ENCODE measurements at regions not wholly inside any gene's neighbourhood (a gene's known extent, or its start where the extent isn't known, plus 50 kb on each side); places are given as distances from the start of the nearest gene placed in this dataset.

GRCh38 chr19:5217171-5217570 is 123.4 kb downstream of the PTPRS start:
- DNase-seq (ENCODE audit: low read depth): no peak
- H3K4me3 ChIP-seq (ENCODE audit: low read depth, low read length): no peak overlapping the region
- TF ChIP-seq CTCF (IDR thresholded peaks at IDR 0.05; ENCODE audit: insufficient read depth, low read length): no peak

DNA sequence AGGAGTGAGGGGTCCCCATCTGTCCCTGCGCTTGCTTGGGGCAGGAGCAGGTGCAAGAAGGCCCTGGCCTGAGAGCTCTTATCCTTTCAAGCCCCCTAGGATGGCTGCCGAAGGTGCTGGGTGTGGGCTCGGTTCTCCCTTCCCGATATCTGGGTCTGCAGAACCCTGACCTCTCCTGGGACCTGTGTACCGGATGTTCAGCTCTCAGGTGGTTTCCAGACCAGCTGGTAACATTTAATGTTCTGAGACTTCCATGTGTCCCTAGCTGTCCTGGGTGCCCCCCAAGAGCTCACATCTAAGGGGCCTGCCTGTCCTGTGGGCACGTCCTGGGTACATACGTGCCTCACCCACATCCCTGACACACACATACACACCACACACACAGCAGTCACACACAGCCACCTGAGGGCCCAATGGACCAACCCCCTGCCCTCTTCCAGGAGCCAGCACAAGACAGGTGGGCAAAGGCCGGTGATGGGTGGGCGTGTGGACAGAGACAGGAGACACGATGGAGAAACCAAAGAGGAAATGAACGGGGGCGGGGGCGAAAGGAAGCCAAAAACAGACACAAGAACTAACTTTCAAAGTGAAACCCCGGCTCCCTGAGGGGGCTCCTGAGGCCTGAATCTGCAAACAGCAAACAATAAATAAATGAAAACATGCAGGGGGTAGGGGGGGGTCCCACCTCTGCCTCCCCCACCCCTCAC is 124.3 kb downstream of the PTPRS start:
- no peak for DNase-seq (ENCODE audit: low read depth)
- no peak overlapping the region for H3K4me3 ChIP-seq (ENCODE audit: low read depth, low read length)
- TF ChIP-seq CTCF (IDR thresholded peaks at IDR 0.05; ENCODE audit: insufficient read depth, low read length): no peak

DNA sequence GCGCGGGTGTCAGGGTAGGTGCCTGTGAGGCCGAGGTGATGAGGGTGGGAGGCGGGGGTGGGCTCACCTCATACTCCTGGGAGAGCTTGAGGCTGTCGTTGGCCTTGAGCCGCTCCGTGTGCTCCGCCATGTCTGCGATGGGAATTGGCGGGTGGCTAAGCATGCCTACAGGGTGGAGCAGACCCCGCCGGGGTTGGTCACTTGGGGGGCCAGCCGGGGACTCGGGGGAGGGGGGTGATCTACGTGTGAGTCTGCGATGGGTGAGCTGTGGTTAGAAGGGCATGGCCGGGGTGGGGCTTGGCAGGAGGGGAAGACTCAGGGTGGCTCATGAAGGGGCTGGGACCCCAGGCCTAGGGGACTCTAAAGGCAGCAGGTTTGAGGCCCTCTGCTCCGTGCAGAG is 125.2 kb downstream of the PTPRS start:
- no peak for TF ChIP-seq CTCF (IDR thresholded peaks at IDR 0.05; ENCODE audit: insufficient read depth, low read length)
- DNase-seq (ENCODE audit: low read depth): no peak
- H3K4me3 ChIP-seq (ENCODE audit: low read depth, low read length): no peak overlapping the region

DNA sequence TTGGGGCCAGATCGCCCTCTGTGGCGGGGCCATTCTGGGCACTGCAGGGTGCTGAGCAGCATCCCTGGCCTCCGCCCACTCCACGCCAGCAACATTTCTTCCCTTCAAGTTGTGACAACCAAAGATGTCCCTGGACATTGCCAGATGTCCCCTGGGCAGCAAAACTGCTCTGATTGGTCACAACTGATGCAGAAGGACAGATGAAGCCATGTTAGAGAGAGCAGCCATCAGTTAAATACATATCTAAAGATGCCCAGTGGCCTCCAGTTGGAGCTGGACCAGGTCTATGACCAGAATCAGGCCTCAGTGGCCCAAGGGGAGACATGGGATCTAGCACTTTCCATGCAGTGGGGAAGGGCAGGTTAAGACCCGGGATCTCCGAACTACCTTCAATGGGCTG is 125.7 kb downstream of the PTPRS start:
- H3K4me3 ChIP-seq (ENCODE audit: low read depth, low read length): no peak overlapping the region
- TF ChIP-seq CTCF (IDR thresholded peaks at IDR 0.05; ENCODE audit: insufficient read depth, low read length): no peak
- DNase-seq (ENCODE audit: low read depth): no peak

- TF ChIP-seq CTCF (IDR thresholded peaks at IDR 0.05; ENCODE audit: insufficient read depth, low read length): no peak
- no peak overlapping the region for H3K4me3 ChIP-seq (ENCODE audit: low read depth, low read length)
- no peak for DNase-seq (ENCODE audit: low read depth)
Observed at GRCh38 chr19:5214371-5214770, 126.2 kb downstream of the PTPRS start.

DNA sequence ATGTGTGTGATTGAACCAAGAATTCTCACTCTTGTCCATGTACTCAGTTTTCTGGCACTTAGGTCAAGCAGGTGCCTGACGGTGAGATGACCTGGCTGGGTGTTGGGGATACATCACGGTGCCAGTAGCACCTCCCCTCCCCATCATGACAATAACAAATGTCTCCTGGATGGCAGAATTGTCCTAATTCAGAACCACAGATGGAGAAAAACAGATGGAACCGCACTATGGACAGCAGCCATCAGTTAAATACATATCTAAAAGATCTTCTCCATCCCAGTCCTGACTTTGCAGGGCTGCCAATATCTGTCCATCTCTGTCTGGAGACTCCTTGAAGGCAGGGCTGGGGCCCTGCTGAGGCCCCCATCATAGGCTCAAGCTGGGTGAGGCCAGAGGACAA is 126.9 kb downstream of the PTPRS start:
- H3K4me3 ChIP-seq (ENCODE audit: low read depth, low read length): no peak overlapping the region
- TF ChIP-seq CTCF (IDR thresholded peaks at IDR 0.05; ENCODE audit: insufficient read depth, low read length): no peak
- DNase-seq (ENCODE audit: low read depth): no peak

- no peak for TF ChIP-seq CTCF (IDR thresholded peaks at IDR 0.05; ENCODE audit: insufficient read depth, low read length)
- no peak for DNase-seq (ENCODE audit: low read depth)
- no peak overlapping the region for H3K4me3 ChIP-seq (ENCODE audit: low read depth, low read length)
Observed at GRCh38 chr19:5212101-5212500, 128.5 kb downstream of the PTPRS start.
